Neural cell (in vitro differentiated cells): ENCODE measurements at regions not wholly inside any gene's neighbourhood (a gene's known extent, or its start where the extent isn't known, plus 50 kb on each side); places are given as distances from the start of the nearest gene placed in this dataset.

Experiments used
- H2AFZ ChIP-seq: fragments of 200-600, 300-800 bp; sonication (generic), shearing (Covaris generic); 2 replicates; pipeline ENCODE4 v1.6.0; 2014; ENCODE audit warnings: low read depth, mild to moderate bottlenecking, antibody characterized with exemption, low read length, moderate library complexity
- H3F3A ChIP-seq: fragments of 200-600 bp; shearing (Covaris generic); 2 replicates; pipeline ENCODE4 v1.6.1; 2016; ENCODE audit warnings: mild to moderate bottlenecking, moderate library complexity, mixed read lengths, antibody characterized with exemption, low read length; ENCODE audit not compliant: insufficient read depth, poor library complexity, severe bottlenecking
- H3K27ac ChIP-seq: fragments of 200-600, 300-800 bp; sonication (generic), shearing (Covaris generic); 2 replicates; pipeline ENCODE4 v1.5.1; 2014; ENCODE audit warnings: mild to moderate bottlenecking, low read length, moderate library complexity
- H3K27me3 ChIP-seq: fragments of 300-800, 200-600 bp; sonication (generic), shearing (Covaris generic); 2 replicates; pipeline ENCODE4 v1.6.0; 2014; ENCODE audit warnings: mild to moderate bottlenecking, low read depth, low read length, moderate library complexity; ENCODE audit not compliant: insufficient read depth
- H3K36me3 ChIP-seq: fragments of 300-800, 200-600 bp; sonication (generic), shearing (Covaris generic); 2 replicates; pipeline ENCODE4 v1.5.1; 2014; ENCODE audit warnings: mild to moderate bottlenecking, antibody characterized with exemption, low read length, moderate library complexity; ENCODE audit not compliant: insufficient read depth
- H3K4me2 ChIP-seq: fragments of 300-800, 200-600 bp; sonication (generic), shearing (Covaris generic); 2 replicates; pipeline ENCODE4 v1.6.0; 2014; ENCODE audit warnings: mild to moderate bottlenecking, low read length
- H3K4me3 ChIP-seq: fragments of 300-800, 200-600 bp; sonication (generic), shearing (Covaris generic); 2 replicates; pipeline ENCODE4 v1.5.1; 2014; ENCODE audit warnings: mild to moderate bottlenecking, low read length, moderate library complexity
- H3K79me2 ChIP-seq: fragments of 200-600 bp; shearing (Covaris generic); replicated peaks from 2 replicates; pipeline ENCODE4 v1.6.0; 2014; ENCODE audit warnings: mild to moderate bottlenecking, low read length, moderate library complexity; ENCODE audit not compliant: insufficient read depth
- H3K9ac ChIP-seq: fragments of 300-800, 200-600 bp; sonication (generic), shearing (Covaris generic); 2 replicates; pipeline ENCODE4 v1.6.1; 2016; ENCODE audit warnings: mild to moderate bottlenecking, low read length, mixed read lengths
- H3K9me2 ChIP-seq: fragments of 200-600 bp; shearing (Covaris generic); 2 replicates; pipeline ENCODE4 v1.6.1; 2016; ENCODE audit warnings: mild to moderate bottlenecking, low read length, mixed read lengths; ENCODE audit not compliant: insufficient read depth
- H3K9me3 ChIP-seq: fragments of 200-600, 300-800 bp; sonication (generic), shearing (Covaris generic); 2 replicates; pipeline ENCODE4 v1.6.1; 2016; ENCODE audit warnings: mild to moderate bottlenecking, mixed run types, low read length, moderate library complexity, mixed read lengths
- H4K20me1 ChIP-seq: fragments of 200-600 bp; shearing (Covaris generic); 2 replicates; pipeline ENCODE4 v1.6.1; 2016; ENCODE audit warnings: mild to moderate bottlenecking, mixed run types; ENCODE audit not compliant: insufficient read depth
- CTCF ChIP-seq: fragments of 450-650 bp; IDR thresholded peaks from 2 replicates; pipeline ENCODE4 v1.5.1; 2014; ENCODE audit warnings: antibody characterized with exemption, mild to moderate bottlenecking, moderate library complexity; ENCODE audit not compliant: poor library complexity, severe bottlenecking
- EP300 ChIP-seq: fragments of 450-650 bp; conservative IDR thresholded peaks from 2 replicates; pipeline ENCODE4 v1.6.1; 2014; ENCODE audit warnings: antibody characterized with exemption, mild to moderate bottlenecking, moderate library complexity; ENCODE audit not compliant: poor library complexity, severe bottlenecking
- EZH2 ChIP-seq: fragments of 200-600, 300-800 bp; shearing (Covaris generic), sonication (generic); IDR thresholded peaks from 2 replicates; pipeline ENCODE4 v1.6.1; 2014; ENCODE audit warnings: antibody characterized with exemption, low read length, borderline replicate concordance, mild to moderate bottlenecking; ENCODE audit not compliant: insufficient read depth, poor library complexity, severe bottlenecking
- MXI1 ChIP-seq: fragments of 450-650 bp; conservative IDR thresholded peaks from 2 replicates; pipeline ENCODE4 v1.6.1; 2014; ENCODE audit warnings: antibody characterized with exemption, mild to moderate bottlenecking; ENCODE audit not compliant: poor library complexity, severe bottlenecking
- POLR2AphosphoS5 ChIP-seq: IDR thresholded peaks from 2 replicates; pipeline ENCODE4 v1.6.1; 2012
- RAD21 ChIP-seq: fragments of 450-650 bp; conservative IDR thresholded peaks from 2 replicates; pipeline ENCODE4 v1.6.1; 2014; ENCODE audit warnings: antibody characterized with exemption, mild to moderate bottlenecking, moderate library complexity
- REST ChIP-seq: IDR thresholded peaks from 2 replicates; pipeline ENCODE4 v1.6.1; 2012; ENCODE audit warnings: borderline replicate concordance
- SMC3 ChIP-seq: fragments of 450-650 bp; conservative IDR thresholded peaks from 2 replicates; pipeline ENCODE4 v1.6.1; 2014; ENCODE audit warnings: antibody characterized with exemption, mild to moderate bottlenecking, moderate library complexity; ENCODE audit not compliant: poor library complexity
- TAF1 ChIP-seq: IDR thresholded peaks from 2 replicates; pipeline ENCODE4 v1.6.1; 2012; ENCODE audit warnings: low read depth

- H3K27ac ChIP-seq, result no peak overlapping the region
- TF ChIP-seq EZH2, result no peak
- no peak for TF ChIP-seq SMC3
- no peak for TF ChIP-seq EP300
- no peak for TF ChIP-seq RAD21
- no peak for TF ChIP-seq CTCF
- no peak for TF ChIP-seq REST
- no peak for TF ChIP-seq TAF1
- no peak for TF ChIP-seq MXI1
- TF ChIP-seq POLR2AphosphoS5, result no peak
- H3K79me2 ChIP-seq, result no peaks in the 10 kb centered on the region
- no peaks in the 10 kb centered on the region for H3K9me2 ChIP-seq
- no peaks in the 10 kb centered on the region for H3F3A ChIP-seq
- no peaks in the 10 kb centered on the region for H3K9me3 ChIP-seq
- H3K36me3 ChIP-seq, result no peaks in the 10 kb centered on the region
- no peak overlapping the region for H3K4me2 ChIP-seq
- no peaks in the 10 kb centered on the region for H3K27me3 ChIP-seq
- no peak overlapping the region for H3K4me3 ChIP-seq
- H2AFZ ChIP-seq, result no peak overlapping the region
- no peak overlapping the region for H3K9ac ChIP-seq
- no peaks in the 10 kb centered on the region for H4K20me1 ChIP-seq
Measured at GRCh38 chrX:16465081-16465876, 184.7 kb upstream of the S100G start.

- no peaks in the 10 kb centered on the region for H3K9me2 ChIP-seq
- H3K27me3 ChIP-seq, result no peaks in the 10 kb centered on the region
- TF ChIP-seq POLR2AphosphoS5 (no peak), RAD21 (no peak), EZH2 (no peak)
Measured at GRCh38 chrX:16466640-16467432, 183.1 kb upstream of the S100G start.

More at GRCh38 chrX:16466640-16467432, 183.1 kb upstream of the S100G start:
- no peaks in the 10 kb centered on the region for H3K36me3 ChIP-seq
- no peak overlapping the region for H3K9ac ChIP-seq
- no peaks in the 10 kb centered on the region for H3F3A ChIP-seq
- no peaks in the 10 kb centered on the region for H3K9me3 ChIP-seq
- no peak overlapping the region for H3K4me3 ChIP-seq
- no peak overlapping the region for H3K27ac ChIP-seq
- H3K4me2 ChIP-seq, result no peak overlapping the region
- no peaks in the 10 kb centered on the region for H4K20me1 ChIP-seq
- no peak overlapping the region for H2AFZ ChIP-seq
- no peaks in the 10 kb centered on the region for H3K79me2 ChIP-seq
